ENCODE measurements at regions not wholly inside any gene's neighbourhood (a gene's known extent, or its start where the extent isn't known, plus 50 kb on each side); places are given as distances from the start of the nearest gene placed in this dataset.

DNA sequence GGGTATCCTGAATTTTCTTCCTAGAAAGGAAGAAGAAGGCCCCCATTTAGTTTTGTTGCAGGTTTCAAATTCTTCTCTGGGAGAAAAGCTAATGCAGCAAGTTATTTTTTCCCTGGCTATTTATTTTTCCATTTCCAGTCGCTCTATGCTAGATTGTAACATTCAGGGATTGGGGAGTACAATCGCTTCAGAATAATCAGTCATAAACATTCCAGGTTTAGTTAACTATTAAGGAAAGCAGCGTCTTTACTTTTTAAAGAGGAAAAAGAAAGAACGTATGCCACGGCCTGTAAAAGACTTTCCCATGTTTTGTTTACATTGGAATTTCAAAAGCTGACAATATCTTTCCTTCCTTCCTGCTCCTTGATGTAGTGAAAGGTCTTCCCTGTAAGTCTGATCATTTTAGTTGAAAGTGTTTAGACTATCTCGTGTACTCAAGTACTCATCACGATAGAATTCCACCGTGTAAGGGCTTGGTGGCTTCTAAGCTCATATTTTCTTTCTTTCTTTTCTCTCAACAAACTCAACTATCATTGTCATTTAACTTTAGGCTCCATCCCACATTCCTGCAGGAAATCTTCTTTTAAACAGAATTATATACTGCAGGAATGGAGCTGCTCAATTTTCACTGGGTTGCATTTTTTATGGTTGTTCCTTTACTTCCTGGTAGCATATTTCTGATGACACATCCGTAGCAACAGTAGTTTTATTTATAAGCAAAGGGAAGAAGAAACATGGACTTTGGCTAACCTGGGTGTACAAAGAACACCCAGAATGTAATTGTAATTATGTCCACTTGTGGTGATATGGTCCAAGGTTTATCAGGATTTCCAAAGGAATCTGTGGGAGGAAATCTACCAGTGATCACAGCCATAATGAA is 213.1 kb upstream of the FAT1 start:
- no peak for DNase-seq

DNA sequence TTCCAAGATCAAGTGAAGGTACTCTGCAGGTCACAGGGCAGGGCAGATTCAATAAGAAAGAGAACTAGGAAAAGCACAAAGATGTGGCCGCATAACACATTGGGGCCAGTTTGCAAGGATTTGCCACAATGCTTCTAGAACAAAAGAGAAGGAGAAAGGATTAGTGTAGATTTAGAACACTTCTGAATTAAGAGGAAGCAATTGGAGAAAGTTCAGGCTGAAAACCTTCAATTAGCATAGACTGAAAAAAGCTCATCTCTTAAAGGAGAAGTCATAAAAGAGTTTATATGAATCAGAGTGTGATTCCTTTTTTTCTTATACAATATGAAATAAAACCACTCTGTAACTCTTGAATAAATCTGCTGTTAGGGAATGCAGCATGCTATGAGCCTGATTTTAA is 215.6 kb upstream of the FAT1 start:
- DNase-seq = no peak

GRCh38 chr4:186939766-186940165 is 216.1 kb upstream of the FAT1 start:
- DNase-seq = no peak

GRCh38 chr4:186940476-186940875 is 216.8 kb upstream of the FAT1 start:
- no peak for DNase-seq

- DNase-seq = peak; percentile 1
Observed at GRCh38 chr4:186942758-186943377, 219.2 kb upstream of the FAT1 start.

GRCh38 chr4:186943411-186943810 is 219.8 kb upstream of the FAT1 start:
- DNase-seq = no peak

GRCh38 chr4:186946136-186946535 is 222.5 kb upstream of the FAT1 start:
- DNase-seq = no peak

DNA sequence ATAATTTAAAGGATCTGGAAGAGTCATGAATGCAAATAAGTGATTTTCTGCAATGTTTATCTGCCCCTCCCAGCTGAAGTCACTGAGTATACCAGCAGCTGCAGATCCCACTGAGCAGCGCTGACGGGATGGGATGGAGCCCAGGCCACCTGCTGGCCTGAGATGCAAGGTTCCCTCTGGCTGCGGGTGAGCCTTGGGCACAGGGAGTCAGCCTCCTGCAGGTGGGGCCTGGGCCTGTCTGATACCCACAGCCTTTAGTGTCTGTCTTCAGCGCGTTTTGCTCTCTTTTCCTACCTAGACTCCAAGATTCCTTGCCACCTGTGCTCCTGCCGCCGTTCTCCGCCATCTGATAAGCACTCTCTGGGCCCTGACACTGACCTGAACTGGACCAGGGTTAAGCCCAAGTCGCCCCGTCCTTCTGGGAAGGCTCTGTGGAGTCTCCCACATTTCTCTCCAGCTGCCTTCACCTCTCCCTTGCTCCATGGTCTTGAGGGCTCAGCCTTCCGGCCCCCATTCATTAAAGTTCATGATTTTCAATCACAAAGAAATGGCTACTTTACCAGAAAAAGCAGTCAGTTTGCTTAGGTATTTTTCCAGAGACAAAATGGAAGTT is 223.1 kb upstream of the FAT1 start:
- DNase-seq = peak; percentile 3

DNA sequence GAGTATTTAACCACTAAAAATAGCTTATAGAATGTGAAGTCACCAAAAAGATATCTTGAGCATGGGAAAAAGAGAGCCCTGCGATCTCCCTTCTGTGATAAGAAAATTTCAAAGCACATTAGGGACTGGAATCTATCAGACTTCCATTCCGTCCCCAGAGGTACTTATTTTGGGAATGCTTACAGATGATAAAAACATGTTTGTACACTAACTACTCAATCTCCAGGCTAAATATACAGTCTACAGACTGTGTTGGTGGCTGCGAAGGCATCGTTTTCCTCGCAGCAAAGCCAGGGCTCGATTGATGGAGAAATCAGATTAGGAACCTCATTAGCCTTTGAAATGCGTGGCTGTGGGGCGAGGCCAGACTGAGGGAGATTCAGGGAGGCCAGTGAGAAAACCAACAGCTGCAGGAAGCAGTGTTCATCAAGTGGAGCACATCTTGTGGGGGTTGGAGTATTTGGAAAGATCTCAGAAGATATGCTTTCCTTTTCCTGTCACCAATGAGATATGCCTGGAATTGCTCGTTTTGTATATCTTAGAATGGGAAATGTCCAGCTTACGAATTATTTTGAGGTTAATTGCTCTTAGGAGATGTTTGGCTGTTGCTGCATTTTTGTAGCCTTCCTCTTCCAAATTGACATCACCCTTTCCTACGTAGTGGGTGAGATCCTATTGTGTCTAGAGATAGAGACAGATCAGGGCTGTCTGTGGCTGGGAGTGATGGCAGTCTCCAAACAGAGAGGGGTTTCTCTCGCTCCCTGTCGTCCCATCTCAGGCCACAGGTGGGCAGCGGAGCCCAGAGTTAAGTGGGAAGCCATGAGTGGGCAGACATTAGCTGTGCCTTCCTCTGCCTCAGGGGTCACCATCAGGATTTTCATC is 224.9 kb upstream of the FAT1 start:
- no peak for DNase-seq

GRCh38 chr4:186949847-186950246 is 226.2 kb upstream of the FAT1 start:
- no peak for DNase-seq

DNA sequence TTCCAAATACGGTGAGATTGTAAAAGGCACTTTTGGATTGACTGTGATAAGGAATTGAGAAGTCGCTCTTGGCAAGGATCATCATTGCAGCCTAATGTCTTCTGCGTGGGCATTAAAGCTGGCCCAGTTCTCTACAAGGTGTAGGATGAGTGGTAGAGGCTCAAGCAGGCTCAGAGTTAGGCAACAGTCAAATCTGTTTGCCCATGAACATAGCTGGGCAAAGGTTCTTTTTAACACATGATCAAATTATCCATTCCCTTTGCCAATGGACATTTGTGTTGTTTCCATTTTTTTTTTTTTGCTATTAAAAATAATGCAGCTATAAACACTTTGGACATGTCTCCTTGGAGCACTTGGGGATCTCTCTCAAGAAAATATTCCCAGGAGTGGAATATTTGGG is 229.1 kb upstream of the FAT1 start:
- DNase-seq = no peak

DNA sequence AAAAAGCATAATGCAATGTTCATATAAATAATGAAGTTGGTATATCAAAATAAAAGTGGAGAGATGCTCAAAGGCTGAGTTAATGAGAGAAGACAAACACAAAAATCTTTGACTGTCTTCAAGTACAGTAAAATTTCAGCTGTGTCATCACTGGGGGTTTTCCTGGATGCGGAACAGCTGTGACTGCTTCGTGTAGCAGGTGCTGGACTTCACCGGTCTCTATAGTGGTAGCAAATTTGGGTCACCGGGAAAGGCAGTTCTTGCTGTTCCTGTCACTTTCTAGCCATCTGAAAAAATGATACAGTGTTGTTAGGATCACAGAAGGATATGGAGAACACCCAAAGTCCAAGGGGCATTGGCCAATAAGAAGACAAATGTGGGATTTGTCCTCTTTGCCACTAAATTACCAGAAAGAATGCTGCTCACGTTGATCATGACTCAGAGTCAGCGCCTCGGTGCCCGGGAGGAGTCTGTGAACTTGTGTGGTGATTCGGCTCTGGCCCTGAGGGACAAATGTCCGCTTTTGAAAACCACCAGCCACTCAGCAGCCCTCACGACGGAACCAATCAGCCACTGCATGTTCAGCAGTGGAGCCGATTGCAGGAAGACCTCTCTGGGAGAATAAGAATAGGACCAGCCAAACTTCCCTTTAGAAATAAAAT is 230.1 kb upstream of the FAT1 start:
- DNase-seq = no peak

GRCh38 chr4:186954509-186954908 is 230.9 kb upstream of the FAT1 start:
- no peak for DNase-seq

GRCh38 chr4:186954956-186955355 is 231.3 kb upstream of the FAT1 start:
- DNase-seq = no peak

DNA sequence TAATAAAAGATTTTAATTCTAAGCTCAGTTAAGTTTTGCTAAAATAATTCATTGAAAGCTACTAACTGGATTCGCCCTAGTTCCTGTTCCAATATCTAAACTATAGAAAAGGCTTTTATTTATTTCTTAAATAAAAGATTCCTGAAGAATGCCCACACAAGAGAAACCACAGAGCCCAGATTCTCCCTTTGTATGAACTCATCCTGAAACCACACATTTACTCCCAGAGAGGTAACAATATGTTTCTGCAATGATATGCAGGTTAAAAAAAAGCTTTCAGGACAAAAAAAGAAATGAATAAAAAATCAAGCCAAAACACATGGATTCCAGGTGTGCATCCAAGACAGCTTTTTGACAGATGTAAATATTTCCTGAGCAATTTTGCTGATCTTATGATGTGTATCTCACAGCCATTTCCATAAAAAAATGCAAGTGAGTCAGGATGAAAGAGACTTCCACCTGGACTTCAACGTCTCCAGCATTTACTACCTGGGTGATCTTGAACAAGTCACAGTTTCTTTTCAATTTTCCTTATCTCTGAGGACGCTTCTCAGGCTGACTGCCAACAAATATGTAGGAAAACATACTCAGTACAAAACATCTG is 234.4 kb upstream of the FAT1 start:
- no peak for DNase-seq

DNA sequence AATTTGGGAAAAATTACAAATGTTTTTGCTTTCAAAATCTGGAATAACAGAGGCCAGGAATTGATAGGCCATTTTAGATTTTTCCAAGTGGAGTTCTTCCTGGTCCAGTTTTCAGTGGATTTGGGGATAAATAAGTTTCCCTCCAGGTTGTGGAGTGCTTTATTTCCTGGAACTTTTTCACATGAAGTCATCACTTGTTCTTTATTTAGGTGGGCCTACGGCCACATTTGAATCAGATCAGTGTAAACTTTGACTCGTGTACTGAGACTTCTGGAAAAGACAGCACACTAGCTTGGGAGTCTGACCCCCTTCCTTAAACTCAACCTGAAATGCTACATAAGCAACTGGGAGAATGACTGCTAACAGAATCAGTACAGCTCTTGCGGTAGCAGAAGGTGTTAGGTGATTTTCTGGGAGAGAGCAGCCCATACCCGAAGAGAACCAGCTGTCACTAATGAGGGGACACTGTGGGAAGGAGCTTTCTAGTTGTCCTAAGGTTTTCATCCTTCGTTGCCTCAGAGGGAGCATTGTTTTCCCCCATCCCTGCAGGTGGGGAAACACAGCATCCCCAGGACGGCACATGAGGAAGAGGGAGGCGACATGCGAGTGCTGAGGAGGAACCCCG is 235.2 kb upstream of the FAT1 start:
- DNase-seq = no peak

- DNase-seq = no peak
Observed at GRCh38 chr4:186979961-186980745, 256.5 kb upstream of the FAT1 start.

DNA sequence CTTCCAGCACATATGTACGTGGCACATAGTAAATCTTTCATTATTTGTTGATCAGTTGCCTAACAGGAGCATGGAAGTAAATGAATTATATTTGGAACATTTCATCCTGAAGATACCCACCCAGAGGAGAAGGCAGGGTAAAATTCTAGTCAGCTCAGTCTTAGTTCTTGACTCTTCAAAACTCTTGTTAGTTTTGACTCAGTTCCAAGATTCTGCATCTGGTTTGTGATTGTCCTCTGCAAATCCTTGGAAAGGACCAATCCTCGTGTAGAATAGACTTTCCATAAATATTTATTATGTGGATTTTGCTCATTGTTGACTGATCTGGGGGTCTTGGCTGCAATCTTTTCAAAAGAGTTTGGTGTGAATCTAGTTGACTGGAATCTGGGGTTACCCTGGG is 257.5 kb upstream of the FAT1 start:
- DNase-seq = no peak

DNA sequence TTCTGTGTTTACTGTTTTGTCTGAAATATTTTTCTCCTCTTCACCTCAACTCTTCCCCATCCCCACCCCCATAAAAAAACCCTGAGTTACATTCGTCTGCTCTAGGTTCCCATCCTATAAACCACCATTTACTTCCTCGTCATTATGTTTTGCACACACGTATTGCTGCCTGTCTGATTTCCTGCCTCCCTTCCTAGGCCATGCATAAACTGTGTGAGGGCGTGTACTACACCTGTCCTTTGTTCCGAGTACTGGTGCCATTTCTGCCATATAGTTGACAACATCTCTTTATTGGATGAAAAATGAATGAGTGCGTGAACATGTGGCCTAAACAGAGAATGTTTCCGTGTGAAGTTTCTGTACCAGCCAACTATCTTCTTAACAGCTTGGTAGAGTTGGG is 258.5 kb upstream of the FAT1 start:
- no peak for DNase-seq

DNA sequence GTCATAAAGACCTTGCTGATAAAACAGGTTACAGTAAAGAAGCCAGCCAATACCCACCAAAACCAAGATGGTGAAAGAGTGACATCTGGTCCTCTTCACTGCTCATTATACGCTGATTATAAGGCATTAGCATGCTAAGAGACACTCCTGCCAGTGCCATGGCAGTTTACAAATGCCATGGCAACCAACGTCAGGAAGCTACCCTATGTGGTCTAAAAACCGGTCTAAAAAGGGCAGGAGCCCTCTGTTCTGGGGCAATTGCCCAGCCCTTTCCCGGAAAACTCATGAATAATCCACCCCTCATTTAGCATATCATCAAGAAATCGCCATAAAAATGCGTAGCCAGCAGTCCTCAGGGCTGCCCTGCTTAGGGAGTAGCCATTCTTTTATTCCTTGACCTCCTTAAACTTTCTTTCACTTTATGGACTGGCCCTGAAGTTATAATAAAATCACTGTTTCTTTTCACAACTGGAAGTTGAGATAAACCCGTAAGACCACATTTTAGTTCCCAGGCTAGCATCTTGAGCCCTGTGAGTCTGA is 260.5 kb upstream of the FAT1 start:
- DNase-seq = no peak

GRCh38 chr4:186999686-187000085 is 276.0 kb upstream of the FAT1 start:
- no peak for DNase-seq

All from DMS 273 treated with DMSO at 0.1 percent for 48 hours (cell line).